ENCODE measurements at regions not wholly inside any gene's neighbourhood (a gene's known extent, or its start where the extent isn't known, plus 50 kb on each side); places are given as distances from the start of the nearest gene placed in this dataset.

DNA sequence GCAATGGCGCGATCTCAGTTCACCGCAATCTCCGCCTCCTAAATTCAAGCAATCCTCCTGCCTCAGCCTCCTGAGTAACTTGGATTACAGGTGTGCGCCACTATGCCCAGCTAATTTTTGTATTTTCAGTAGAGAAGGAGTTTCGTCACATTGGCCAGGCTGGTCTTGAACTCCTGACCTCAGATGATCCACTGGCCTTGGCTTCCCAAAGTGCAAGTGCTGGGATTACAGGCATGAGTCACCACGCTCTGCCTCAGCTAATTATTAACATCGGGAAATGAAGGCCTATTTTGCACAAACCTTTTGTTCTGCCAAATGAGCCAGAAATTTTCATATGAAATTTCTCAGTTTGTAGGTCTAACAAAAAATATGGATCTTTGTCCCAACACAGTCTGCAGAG is 106.7 kb upstream of the ODAD2 start:
- Histone ChIP-seq H4K20me1 (ENCODE audit: insufficient read depth, low read length) (no peaks in the 10 kb centered on the region), H3K4me1 (ENCODE audit: low read length) (no peaks in the 10 kb centered on the region), H3K9me3 (replicated peaks; ENCODE audit: insufficient read depth, low read length) (no peaks in the 10 kb centered on the region), H3K4me3 (ENCODE audit: low read length) (no peak overlapping the region), H3K27ac (ENCODE audit: low read length) (no peak overlapping the region), H3K4me2 (ENCODE audit: low read depth, low read length) (no peak overlapping the region), H3K9ac (ENCODE audit: low read length) (no peak overlapping the region), H3K9me2 (replicated peaks; ENCODE audit: insufficient read depth, low read length) (no peaks in the 10 kb centered on the region), H3K27me3 (replicated peaks; ENCODE audit: insufficient read depth, low read length) (no peaks in the 10 kb centered on the region), H3K79me2 (ENCODE audit: low read length) (no peaks in the 10 kb centered on the region), H3F3A (ENCODE audit: insufficient read depth, low read length) (no peaks in the 10 kb centered on the region), H2AFZ (ENCODE audit: low read length) (no peak overlapping the region), H3K36me3 (replicated peaks; ENCODE audit: insufficient read depth, low read length) (no peaks in the 10 kb centered on the region)
- no peak for DNase-seq
- no peak for TF ChIP-seq CTCF (IDR thresholded peaks at IDR 0.05; ENCODE audit: low read length)
- TF ChIP-seq EZH2phosphoT487 (IDR thresholded peaks at IDR 0.05; ENCODE audit: low read length): no peak
- TF ChIP-seq EZH2 (optimal IDR thresholded peaks at IDR 0.05; ENCODE audit: low read depth, low read length): no peak

GRCh38 chr10:28097633-28098032 is 98.8 kb upstream of the ODAD2 start:
- Histone ChIP-seq H3K9me2 (replicated peaks; ENCODE audit: insufficient read depth, low read length) (no peaks in the 10 kb centered on the region), H3K4me2 (ENCODE audit: low read depth, low read length) (no peak overlapping the region), H3K27ac (ENCODE audit: low read length) (no peak overlapping the region), H3K9me3 (replicated peaks; ENCODE audit: insufficient read depth, low read length) (no peaks in the 10 kb centered on the region), H2AFZ (ENCODE audit: low read length) (no peak overlapping the region), H3K79me2 (ENCODE audit: low read length) (no peaks in the 10 kb centered on the region), H3K4me1 (ENCODE audit: low read length) (no peaks in the 10 kb centered on the region), H3K4me3 (ENCODE audit: low read length) (no peak overlapping the region), H3K9ac (ENCODE audit: low read length) (no peak overlapping the region), H3K27me3 (replicated peaks; ENCODE audit: insufficient read depth, low read length) (no peaks in the 10 kb centered on the region), H3K36me3 (replicated peaks; ENCODE audit: insufficient read depth, low read length) (no peaks in the 10 kb centered on the region), H3F3A (ENCODE audit: insufficient read depth, low read length) (no peaks in the 10 kb centered on the region), H4K20me1 (ENCODE audit: insufficient read depth, low read length) (no peaks in the 10 kb centered on the region)
- TF ChIP-seq CTCF (IDR thresholded peaks at IDR 0.05; ENCODE audit: low read length) (no peak), EZH2 (optimal IDR thresholded peaks at IDR 0.05; ENCODE audit: low read depth, low read length) (no peak), EZH2phosphoT487 (IDR thresholded peaks at IDR 0.05; ENCODE audit: low read length) (no peak)
- no peak for DNase-seq

DNA sequence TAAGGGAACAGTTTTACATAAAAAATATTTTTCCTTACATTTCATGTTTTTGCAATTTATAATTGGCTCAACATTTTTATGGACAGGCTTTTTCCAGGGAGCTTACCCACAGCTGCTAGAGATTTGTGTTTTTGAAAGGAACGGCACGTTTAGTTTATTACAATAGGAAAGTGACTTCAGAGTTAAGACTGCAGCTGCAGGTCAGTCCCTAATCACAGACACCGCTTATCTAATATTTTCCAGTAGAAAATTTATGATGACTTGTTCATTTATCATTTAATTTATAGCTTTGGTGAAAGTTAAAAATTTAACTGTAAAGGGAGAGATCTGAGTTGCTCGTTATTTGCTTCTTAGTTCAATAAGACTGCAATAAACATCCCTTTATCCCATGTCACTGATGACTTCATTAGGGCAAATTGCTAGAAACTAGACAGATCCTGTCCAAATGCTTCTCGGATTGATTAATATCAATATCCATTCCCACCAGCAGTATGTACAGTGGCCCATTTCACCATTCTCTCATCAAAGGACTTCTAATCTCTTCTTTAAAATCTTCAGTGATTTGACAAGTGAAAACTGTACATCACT is 97.0 kb upstream of the ODAD2 start:
- no peak overlapping the region for H3K4me2 ChIP-seq (ENCODE audit: low read depth, low read length)
- H3K9ac ChIP-seq (ENCODE audit: low read length): no peak overlapping the region
- H3K27me3 ChIP-seq (replicated peaks; ENCODE audit: insufficient read depth, low read length): no peaks in the 10 kb centered on the region

More for the DNA sequence above, 97.0 kb upstream of the ODAD2 start:
- Histone ChIP-seq H3K9me3 (replicated peaks; ENCODE audit: insufficient read depth, low read length) (no peaks in the 10 kb centered on the region), H3K4me3 (ENCODE audit: low read length) (no peak overlapping the region), H3K4me1 (ENCODE audit: low read length) (no peaks in the 10 kb centered on the region), H3K27ac (ENCODE audit: low read length) (no peak overlapping the region), H3K9me2 (replicated peaks; ENCODE audit: insufficient read depth, low read length) (no peaks in the 10 kb centered on the region), H3K79me2 (ENCODE audit: low read length) (no peaks in the 10 kb centered on the region), H4K20me1 (ENCODE audit: insufficient read depth, low read length) (no peaks in the 10 kb centered on the region), H3K36me3 (replicated peaks; ENCODE audit: insufficient read depth, low read length) (no peaks in the 10 kb centered on the region), H2AFZ (ENCODE audit: low read length) (no peak overlapping the region), H3F3A (ENCODE audit: insufficient read depth, low read length) (no peaks in the 10 kb centered on the region)
- TF ChIP-seq EZH2 (optimal IDR thresholded peaks at IDR 0.05; ENCODE audit: low read depth, low read length) (no peak), EZH2phosphoT487 (IDR thresholded peaks at IDR 0.05; ENCODE audit: low read length) (no peak), CTCF (IDR thresholded peaks at IDR 0.05; ENCODE audit: low read length) (no peak)
- DNase-seq: no peak

Measured in MM.1S (cell line).